K562 (cell line): ENCODE measurements at regions not wholly inside any gene's neighbourhood (a gene's known extent, or its start where the extent isn't known, plus 50 kb on each side); places are given as distances from the start of the nearest gene placed in this dataset.

Experiments
- BCL6 ChIP-seq: fragments of 250-450 bp; sonication (Bioruptor Pico); IDR thresholded peaks from 2 replicates; pipeline ENCODE4 v1.4.0; 2020
- CTCF ChIP-seq, 3 experiments: IDR thresholded peaks in 2 of 3; conservative IDR thresholded peaks in 1 of 3; 2 replicates each; pipeline ENCODE4 v1.5.1; 2011 to 2012; ENCODE audit warnings: low read length in 3 of 3, mild to moderate bottlenecking in 3 of 3, control low read depth in 2 of 3, improper control_type of control experiment in 1 of 3, inconsistent platforms in 1 of 3, low read depth in 1 of 3, mixed read lengths in 1 of 3, moderate library complexity in 1 of 3; ENCODE audit not compliant: insufficient read depth in 2 of 3
- GABPB2 ChIP-seq: fragments of 250-450 bp; sonication (Bioruptor Pico); conservative IDR thresholded peaks from 2 replicates; pipeline ENCODE4 v1.5.1; 2021; ENCODE audit warnings: mild to moderate bottlenecking
- KLF16 ChIP-seq: IDR thresholded peaks from 2 replicates; pipeline ENCODE4 v1.6.1; 2016; ENCODE audit warnings: antibody characterized with exemption
- MAFK ChIP-seq: IDR thresholded peaks from 2 replicates; pipeline ENCODE4 v1.6.1; 2011; ENCODE audit warnings: low read length, improper control_type of control experiment
- NFATC3 ChIP-seq: fragments of 450-650 bp; IDR thresholded peaks from 2 replicates; pipeline ENCODE4 v1.6.1; 2017; ENCODE audit warnings: mild to moderate bottlenecking
- REST ChIP-seq, 2 experiments: fragments of 450-650 bp; formaldehyde crosslinking in 1 of 2; IDR thresholded peaks; 2 replicates each; pipeline versions ENCODE4 v1.4.0 to v1.6.1; 2014 to 2020; ENCODE audit warnings: mild to moderate bottlenecking in 2 of 2, borderline replicate concordance in 1 of 2, low read depth in 1 of 2
- RREB1 ChIP-seq: fragments of 250-450 bp; sonication (Bioruptor Pico); IDR thresholded peaks from 2 replicates; pipeline ENCODE4 v1.4.0; 2020
- SMARCE1 ChIP-seq: fragments of 450-650 bp; IDR thresholded peaks from 2 replicates; pipeline ENCODE4 v1.7.1; 2016; ENCODE audit warnings: mild to moderate bottlenecking
- ZNF24 ChIP-seq: fragments of 450-650 bp; IDR thresholded peaks from 2 replicates; pipeline ENCODE4 v1.6.1; 2016
- ZNF263 ChIP-seq: sonication (generic); formaldehyde crosslinking; IDR thresholded peaks from 2 replicates; pipeline ENCODE4 v1.8.0; 2022; ENCODE audit warnings: mild to moderate bottlenecking, missing genetic modification reagents, borderline replicate concordance
- ZNF696 ChIP-seq: fragments of 250-450 bp; sonication (Bioruptor Pico); conservative IDR thresholded peaks from 2 replicates; pipeline ENCODE4 v1.4.0; 2020; ENCODE audit warnings: mild to moderate bottlenecking, moderate library complexity

GRCh38 chr12:46071769-46072624 is 81.6 kb upstream of the SCAF11 start (continued):
- no peak for TF ChIP-seq SMARCE1
- no peak for TF ChIP-seq ZNF696
- peak; percentile 39; the same call in 1 of the 2 replicates for TF ChIP-seq MAFK
- TF ChIP-seq CTCF (IDR thresholded peaks at IDR 0.05 in 2 of 3, conservative IDR thresholded peaks at IDR 0.05 in 1 of 3; ENCODE audit: insufficient read depth in 2 of 3, low read depth in 1 of 3, low read length in 3 of 3) = peak; percentile 94 to 97 (median 96)
- TF ChIP-seq ZNF263 (CRISPR knock-in tag) = no peak
- TF ChIP-seq RREB1 (CRISPR knock-in tag) = no peak
- no peak for TF ChIP-seq GABPB2 (CRISPR knock-in tag)
- TF ChIP-seq KLF16 = peak; percentile 67
- no peak for TF ChIP-seq BCL6 (CRISPR knock-in tag)
- 0 out of 2 replicates have a peak, but pooled peaks have one; percentile 6 for TF ChIP-seq NFATC3
- 0 out of 2 replicates have a peak, but pooled peaks have one; percentile 22 for TF ChIP-seq ZNF24
- peak; percentile 78 for TF ChIP-seq REST (IDR thresholded peaks at IDR 0.05; ENCODE audit: borderline replicate concordance)
- no peak for TF ChIP-seq REST (CRISPR knock-in tag; IDR thresholded peaks at IDR 0.05; ENCODE audit: low read depth)
